ENCODE measurements at regions not wholly inside any gene's neighbourhood (a gene's known extent, or its start where the extent isn't known, plus 50 kb on each side); places are given as distances from the start of the nearest gene placed in this dataset.
"Not testable (repeated sequence)": the region's sequence is repeated elsewhere in the genome, so short reads cannot be mapped to it uniquely, and the experiment has no call there.

GRCh38 chr9:62896692-62897091 is 1706.9 kb downstream of the SPATA31A7 start:
- TF ChIP-seq POLR2A, POLR2AphosphoS5 (IDR thresholded peaks at IDR 0.05; ENCODE audit: low read depth, low read length): not testable (repeated sequence)
